Kidney (tissue), 13 donors: ENCODE measurements at regions not wholly inside any gene's neighbourhood (a gene's known extent, or its start where the extent isn't known, plus 50 kb on each side); places are given as distances from the start of the nearest gene placed in this dataset.

Source experiments
- DNase-seq, 5 donors: peaks; one replicate each; pipeline ENCODE4 v3.0.0-alpha.2; 2013 to 2020
- FAIRE-seq: peaks from 2 replicates; lab custom pipeline; 2012; peaks lifted over from hg19 to GRCh38; lab: Jason Lieb, UNC
- H3K27ac ChIP-seq, 2 donors: one replicate each; pipeline ENCODE4 v1.7.0; 2013; ENCODE audit warnings: low read depth in 2 of 2, low read length in 2 of 2, inconsistent platforms in 1 of 2
- H3K27me3 ChIP-seq: one replicate; pipeline ENCODE4 v1.7.1; 2013; ENCODE audit warnings: low read length, inconsistent platforms; ENCODE audit not compliant: control insufficient read depth, insufficient read depth
- H3K36me3 ChIP-seq, 3 donors: one replicate each; pipeline versions ENCODE4 v1.7.0 to v1.7.1; 2013; ENCODE audit warnings: low read length in 3 of 3, control low read depth in 1 of 3, inconsistent platforms in 1 of 3; ENCODE audit not compliant: insufficient read depth in 3 of 3, control insufficient read depth in 2 of 3
- H3K4me1 ChIP-seq, 3 donors: one replicate each; pipeline versions ENCODE4 v1.7.0 to v1.7.1; 2013; ENCODE audit warnings: low read length in 3 of 3, inconsistent platforms in 1 of 3, low read depth in 1 of 3; ENCODE audit not compliant: control insufficient read depth in 2 of 3, insufficient read depth in 2 of 3
- H3K4me3 ChIP-seq, 3 donors: one replicate each; pipeline versions ENCODE4 v1.7.0 to v1.8.1; 2013; ENCODE audit warnings: low read length in 3 of 3, control low read depth in 1 of 3, inconsistent platforms in 1 of 3
- H3K9ac ChIP-seq, 3 donors: one replicate each; pipeline versions ENCODE4 v1.7.0 to v1.7.1; 2013; ENCODE audit warnings: low read length in 3 of 3, control low read depth in 1 of 3, inconsistent platforms in 1 of 3
- H3K9me3 ChIP-seq, 3 donors: one replicate each; pipeline versions ENCODE4 v1.7.0 to v1.7.1; 2013; ENCODE audit warnings: low read length in 3 of 3, control low read depth in 1 of 3, inconsistent platforms in 1 of 3; ENCODE audit not compliant: control insufficient read depth in 2 of 3, insufficient read depth in 1 of 3
- CTCF ChIP-seq: IDR thresholded peaks from 3 replicates; pipeline ENCODE4 v1.5.1; 2012; ENCODE audit warnings: mild to moderate bottlenecking, moderate library complexity, borderline replicate concordance; ENCODE audit not compliant: insufficient read depth; ENCODE audit errors: extremely low read depth
- intact Hi-C: fragments of 100-400 bp; cut with DNase I; formaldehyde crosslinking; loops from one replicate; pipeline ENCODE4 v1.11.1; 2022
- donor health status: control.
- donor health status: control.
- donor health status: control.
- donor health status: control.
- donor health status: control.
- donor health status: DM: yes; HTN: yes; CAD: no.
- donor health status: Normal renal cell carcinoma (clear cell type).

GRCh38 chr12:107379852-107380567 is 286.7 kb upstream of the CRY1 start:
- TF ChIP-seq CTCF = no peak
- Histone ChIP-seq H3K27ac (no peak overlapping the region), H3K9ac (no peak overlapping the region), H3K36me3 (no peaks in the 10 kb centered on the region), H3K27me3 (no peaks in the 10 kb centered on the region), H3K4me3 (no peak overlapping the region), H3K9me3 (no peaks in the 10 kb centered on the region), H3K4me1 (no peaks in the 10 kb centered on the region)
- FAIRE-seq (no peak), DNase-seq (no peak)
- intact Hi-C loops = no loop called here

DNA sequence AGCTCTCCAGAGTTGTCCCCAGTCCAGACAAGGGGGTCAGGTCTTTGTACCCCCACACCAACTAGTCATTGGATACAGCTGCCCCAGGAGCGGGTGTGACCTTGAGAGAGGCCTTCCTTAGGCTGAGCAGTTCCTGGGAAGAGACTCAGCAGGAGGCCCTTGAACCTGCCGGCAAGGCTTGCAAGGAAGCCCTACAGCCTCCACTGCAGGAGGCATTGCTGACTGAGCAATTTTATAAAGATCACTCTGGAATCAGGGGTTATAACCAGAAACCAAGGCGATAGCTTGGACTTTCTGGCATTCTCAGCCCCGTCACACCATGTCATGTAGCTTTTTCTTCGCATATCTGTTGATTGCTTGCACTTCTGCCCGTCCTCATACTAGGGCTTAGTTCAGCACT is 291.3 kb upstream of the CRY1 start:
- H3K27ac ChIP-seq = no peak overlapping the region
- no peak for DNase-seq
- H3K27me3 ChIP-seq = no peaks in the 10 kb centered on the region
- intact Hi-C loops = no loop called here
- peaks cover 0 to 5% (median 0%) of the 10 kb centered on the region in 3 donors for H3K9me3 ChIP-seq
- H3K9ac ChIP-seq = no peak overlapping the region
- H3K4me3 ChIP-seq = no peak overlapping the region
- FAIRE-seq = no peak
- no peaks in the 10 kb centered on the region for H3K36me3 ChIP-seq
- peaks cover 0 to 3% (median 3%) of the 10 kb centered on the region in 3 donors for H3K4me1 ChIP-seq
- no peak for TF ChIP-seq CTCF

- Histone ChIP-seq H3K27ac (no peak overlapping the region), H3K4me1 (peaks cover 0 to 3% (median 3%) of the 10 kb centered on the region in 3 donors), H3K27me3 (no peaks in the 10 kb centered on the region), H3K9me3 (peaks cover 0 to 7% (median 0%) of the 10 kb centered on the region in 3 donors), H3K36me3 (no peaks in the 10 kb centered on the region), H3K9ac (no peak overlapping the region), H3K4me3 (no peak overlapping the region)
- intact Hi-C loops = no loop called here
- no peak for TF ChIP-seq CTCF
- FAIRE-seq (no peak), DNase-seq (no peak)
These were observed 292.2 kb upstream of the CRY1 start for GRCh38 chr12:107385509-107385908.
